ENCODE measurements at regions not wholly inside any gene's neighbourhood (a gene's known extent, or its start where the extent isn't known, plus 50 kb on each side); places are given as distances from the start of the nearest gene placed in this dataset.
A peak's percentile ranks its signal among the peaks of the same experiment; 100 is the strongest.
"Not testable (repeated sequence)": the region's sequence is repeated elsewhere in the genome, so short reads cannot be mapped to it uniquely, and the experiment has no call there.

- DNase-seq = no peak
These were observed 57.9 kb downstream of the FANCF start for GRCh38 chr11:22567759-22568158.

DNA sequence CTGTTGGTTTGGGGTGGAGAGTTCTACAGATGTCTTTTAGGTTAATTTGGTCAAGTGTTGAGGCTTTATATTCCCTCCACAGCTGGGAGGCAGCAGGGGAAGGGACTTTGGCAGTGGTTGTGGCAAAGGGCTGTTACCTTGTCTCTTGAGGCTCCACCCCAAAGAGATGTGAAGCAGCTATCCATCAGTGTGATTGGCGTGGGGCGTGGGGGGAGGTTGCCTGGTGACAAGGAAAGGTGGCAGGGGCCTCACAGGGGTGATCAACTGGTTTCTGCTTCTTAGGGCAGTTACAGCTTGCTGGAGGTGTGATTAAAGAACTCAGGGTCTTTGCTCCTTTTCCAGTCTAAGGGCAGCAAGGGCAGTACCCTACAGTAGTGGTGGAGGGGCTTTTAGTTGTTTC lies 59.3 kb downstream of the FANCF start:
- no peak for DNase-seq

GRCh38 chr11:22561283-22561682 lies 64.3 kb downstream of the FANCF start:
- no peak for DNase-seq

- DNase-seq = peak; percentile 24
These were observed 66.2 kb downstream of the FANCF start for GRCh38 chr11:22559416-22559815.

GRCh38 chr11:22558664-22559063 lies 67.0 kb downstream of the FANCF start:
- peak; percentile 79 for DNase-seq

DNA sequence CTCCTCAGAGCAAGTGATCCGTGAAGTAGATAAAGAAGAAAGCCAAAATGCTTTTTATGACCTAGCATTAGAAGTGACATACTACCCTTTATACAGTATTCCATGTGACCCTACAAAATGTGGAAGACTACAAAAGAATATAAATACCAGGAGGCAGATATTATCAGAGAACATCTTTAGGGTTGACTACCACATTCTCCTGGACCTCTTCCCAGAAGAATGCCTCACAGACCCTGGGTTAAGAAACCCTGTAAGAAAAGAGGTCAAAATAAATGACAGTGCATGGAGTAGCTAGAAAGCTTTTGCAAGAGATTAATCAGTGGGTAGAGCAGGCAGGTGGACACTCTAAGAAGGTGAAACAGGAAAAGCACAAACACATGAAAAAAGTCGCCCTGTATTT lies 69.2 kb downstream of the FANCF start:
- no peak for DNase-seq

- no peak for DNase-seq
These were observed 69.7 kb downstream of the FANCF start for GRCh38 chr11:22555881-22556280.

DNA sequence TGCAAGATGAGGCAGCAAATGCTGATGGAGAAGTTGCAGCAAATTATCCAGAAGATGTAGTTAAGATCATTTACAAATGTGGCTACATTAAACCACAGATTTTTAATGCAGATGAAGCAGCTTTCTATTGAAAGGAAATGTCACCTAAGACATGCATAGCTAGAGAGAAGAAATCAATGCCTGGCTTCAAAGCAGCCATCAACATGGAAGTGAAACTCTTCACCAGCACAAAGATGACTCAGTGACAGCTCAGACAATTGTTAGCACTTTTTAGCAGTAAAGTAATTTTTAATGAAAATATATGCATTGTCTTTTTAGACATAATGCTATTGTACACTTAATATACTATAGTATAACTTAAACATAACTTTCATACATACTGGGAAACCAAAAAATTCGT lies 71.4 kb downstream of the FANCF start:
- DNase-seq = no peak

DNA sequence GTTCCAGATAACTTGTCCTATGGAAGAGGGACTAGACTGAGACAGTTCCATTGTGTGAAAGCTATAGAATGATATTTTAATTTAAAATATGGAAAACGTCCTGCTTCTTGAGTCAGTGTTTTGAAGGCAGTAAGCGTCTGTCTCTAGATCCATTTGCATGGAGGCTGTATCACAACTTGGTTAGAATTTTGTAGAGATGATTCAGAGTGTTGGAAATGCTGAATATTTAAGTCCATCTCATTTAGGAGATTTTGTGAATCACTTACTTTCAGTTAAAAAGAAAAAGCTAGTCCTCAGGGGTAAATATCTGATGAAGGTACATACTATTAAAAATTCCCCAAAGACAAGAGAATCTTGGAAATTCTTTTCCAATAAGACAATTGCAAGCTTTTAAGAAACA lies 72.7 kb downstream of the FANCF start:
- DNase-seq = no peak

DNA sequence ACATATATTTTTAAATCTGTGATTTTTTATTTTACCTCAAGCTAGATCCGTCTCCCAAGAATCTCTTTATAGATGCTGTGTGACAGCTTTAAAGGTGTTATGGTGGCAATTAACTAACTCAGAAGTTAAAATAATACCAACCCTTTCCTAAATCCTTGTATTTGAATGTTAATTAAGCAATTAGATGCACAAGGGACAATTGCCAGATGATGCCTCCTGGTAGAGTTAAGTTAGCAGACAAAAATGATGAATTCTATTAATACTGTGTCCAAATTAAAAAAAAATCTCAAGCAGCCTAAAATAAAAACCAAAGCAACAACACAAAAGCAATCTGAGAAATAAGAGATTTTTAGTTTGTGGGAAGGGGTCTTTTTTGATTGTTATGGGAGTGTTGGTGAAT lies 78.9 kb downstream of the FANCF start:
- DNase-seq = no peak

GRCh38 chr11:22543261-22543660 lies 82.4 kb downstream of the FANCF start:
- no peak for DNase-seq

DNA sequence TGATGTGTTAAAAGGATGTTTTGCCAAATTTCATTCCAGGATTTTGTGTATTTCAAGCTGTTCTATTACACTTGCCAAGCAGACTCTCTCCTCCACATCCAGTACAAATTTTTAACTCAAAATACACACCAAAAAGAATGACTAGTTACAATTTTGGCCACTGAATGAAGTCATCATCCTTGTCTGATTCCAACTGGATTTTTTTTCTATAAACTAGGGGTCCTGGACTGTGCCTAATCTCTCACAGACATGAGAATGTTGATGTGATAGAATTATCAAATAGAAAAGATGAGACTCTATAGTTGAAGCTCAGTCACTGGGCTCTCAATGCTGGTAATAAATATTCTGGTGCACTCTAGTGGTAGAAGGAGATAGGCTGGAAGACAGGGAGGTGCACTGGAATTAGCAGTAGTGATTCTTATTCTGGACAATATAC lies 85.8 kb downstream of the FANCF start:
- DNase-seq = peak; percentile 64

- DNase-seq = no peak
These were observed 89.6 kb downstream of the FANCF start for GRCh38 chr11:22536071-22536470.

GRCh38 chr11:22528612-22529429 lies 96.8 kb downstream of the FANCF start:
- not testable (repeated sequence) for DNase-seq

DNA sequence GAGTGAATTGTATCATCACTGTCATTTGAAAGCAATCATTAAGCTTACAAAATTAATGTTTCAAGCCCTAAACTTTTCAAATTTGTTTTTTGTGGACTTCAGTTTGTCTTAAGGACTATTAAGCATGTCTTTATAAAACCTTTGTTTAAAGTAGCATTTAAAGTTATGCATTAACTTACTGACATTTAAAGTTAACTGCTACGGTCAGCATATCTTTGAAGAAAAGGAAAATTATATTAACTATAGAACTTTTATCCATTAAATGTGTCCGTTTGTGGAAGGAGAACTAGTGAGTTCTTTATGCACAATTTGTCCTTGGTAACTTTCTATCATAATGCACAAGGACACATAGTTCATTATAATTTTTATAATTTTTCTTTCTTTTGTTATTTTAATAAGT lies 103.4 kb downstream of the FANCF start:
- no peak for DNase-seq

- no peak for DNase-seq
These were observed 104.4 kb downstream of the FANCF start for GRCh38 chr11:22521226-22521625.

DNA sequence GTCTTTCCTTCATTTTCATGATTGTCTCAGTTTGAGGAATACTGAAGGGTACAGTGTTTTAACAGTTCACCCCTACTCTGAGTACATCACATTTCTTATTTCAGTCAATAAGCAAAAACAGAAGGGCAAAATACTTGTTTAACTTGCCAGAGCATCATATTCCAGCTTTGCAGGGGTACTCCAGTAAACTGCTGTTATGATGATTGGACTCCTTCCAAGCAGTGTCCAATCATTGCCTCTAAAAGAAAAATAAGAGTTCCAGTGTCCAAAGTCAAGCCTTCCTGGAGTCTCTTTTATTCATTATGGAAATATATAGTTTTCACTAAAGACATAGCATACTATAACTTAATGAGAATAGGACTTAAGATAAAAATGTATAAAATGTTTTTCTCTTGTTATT lies 105.1 kb downstream of the FANCF start:
- DNase-seq = no peak

- DNase-seq = not testable (repeated sequence)
These were observed 107.3 kb downstream of the FANCF start for GRCh38 chr11:22518344-22518743.

DNA sequence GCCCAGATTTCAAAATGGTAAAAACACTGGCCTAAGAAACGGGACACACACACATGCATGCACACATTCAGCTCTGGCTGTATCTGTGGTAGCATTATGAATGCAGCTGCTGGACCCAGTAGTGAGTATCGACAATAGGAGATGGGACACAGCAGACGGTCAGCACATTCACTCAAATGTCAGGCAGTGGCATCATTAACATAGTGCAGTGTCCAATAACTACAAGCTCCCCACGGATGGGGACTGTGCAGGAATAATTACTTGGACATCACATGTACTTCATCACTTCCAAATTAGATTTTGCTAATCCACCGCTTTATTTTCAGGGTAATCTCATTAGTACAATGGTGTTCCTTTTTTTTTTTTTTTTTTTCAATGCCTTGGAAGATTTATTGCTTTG lies 109.5 kb downstream of the FANCF start:
- DNase-seq = no peak

DNA sequence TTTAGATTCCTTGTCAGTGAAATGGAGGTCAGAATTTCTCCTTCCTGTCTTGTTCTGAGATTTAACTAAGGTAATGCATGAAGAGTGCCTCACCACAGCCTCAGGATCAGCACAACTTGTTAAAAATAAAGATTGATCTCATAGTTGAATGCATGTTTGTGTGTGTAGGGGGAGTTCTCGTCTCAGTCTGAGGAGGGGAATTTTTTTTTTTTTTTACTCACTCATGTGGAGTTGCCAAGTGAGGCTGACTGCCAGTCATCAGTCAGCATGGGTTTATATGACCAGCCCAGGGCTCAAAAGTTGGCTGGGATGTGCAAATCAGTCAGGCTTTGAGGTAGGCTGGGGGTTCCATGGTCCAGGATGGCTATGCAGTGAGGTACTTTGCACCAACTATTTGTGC lies 113.2 kb downstream of the FANCF start:
- DNase-seq = peak; percentile 42

DNA sequence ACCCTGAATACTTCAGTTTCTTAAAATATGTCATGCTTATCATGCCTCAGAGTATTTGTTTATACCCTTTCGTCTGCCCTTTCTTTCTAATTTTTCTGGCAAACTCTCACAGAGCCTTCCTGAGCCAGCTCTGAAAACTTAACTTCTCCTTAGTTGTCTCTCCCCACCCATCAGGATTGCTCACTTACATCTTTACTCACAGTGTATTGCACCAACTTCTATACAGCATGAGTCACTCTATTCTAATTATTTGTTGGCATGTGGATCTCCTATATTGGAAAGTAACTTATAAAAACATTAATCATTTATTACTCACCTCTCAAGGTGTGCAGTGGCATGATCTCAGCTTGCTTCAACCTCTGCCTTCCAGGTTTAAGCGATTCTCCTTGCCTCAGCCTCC lies 114.9 kb downstream of the FANCF start:
- peak; percentile 11 for DNase-seq

- peak; percentile 45 for DNase-seq
These were observed 115.6 kb downstream of the FANCF start for GRCh38 chr11:22510010-22510409.

GRCh38 chr11:22508665-22509064 lies 117.0 kb downstream of the FANCF start:
- DNase-seq = no peak

GRCh38 chr11:22497474-22497873 lies 128.1 kb downstream of the FANCF start:
- DNase-seq = no peak

Data from tongue (tissue), 1 donor.